ENCODE measurements at regions not wholly inside any gene's neighbourhood (a gene's known extent, or its start where the extent isn't known, plus 50 kb on each side); places are given as distances from the start of the nearest gene placed in this dataset.

- CTCF ChIA-PET: no interaction called here
- no peak for TF ChIP-seq CTCF (IDR thresholded peaks at IDR 0.05; ENCODE audit: control extremely low read depth, extremely low read depth, low read depth, missing control alignments)
- DNase-seq (ENCODE audit: extremely low spot score): no peak
- POLR2A ChIA-PET: no interaction called here
These were observed 626.1 kb downstream of the PTPRC start for GRCh38 chr1:199264911-199265310.

- TF ChIP-seq CTCF (IDR thresholded peaks at IDR 0.05; ENCODE audit: control extremely low read depth, extremely low read depth, low read depth, missing control alignments): no peak
- CTCF ChIA-PET: interaction anchor here (1.5 kb wide), 1 partner anchor 23 kb away, joined by 5 read pairs; no protein-coding TSS in a partner anchor
- POLR2A ChIA-PET: no interaction called here
- no peak for DNase-seq (ENCODE audit: extremely low spot score)
These were observed 626.5 kb downstream of the PTPRC start for GRCh38 chr1:199265319-199265718.

GRCh38 chr1:199269241-199269640 is 630.4 kb downstream of the PTPRC start:
- POLR2A ChIA-PET: no interaction called here
- no peak for TF ChIP-seq CTCF (IDR thresholded peaks at IDR 0.05; ENCODE audit: control extremely low read depth, extremely low read depth, low read depth, missing control alignments)
- CTCF ChIA-PET: interaction anchor here (2.7 kb wide), 1 partner anchor 26 kb away, joined by 13 read pairs; no protein-coding TSS in a partner anchor
- no peak for DNase-seq (ENCODE audit: extremely low spot score)

- ChIA-PET POLR2A (no interaction called here), CTCF (interaction anchor here (1.3 kb wide), 1 partner anchor 21 kb away, joined by 3 read pairs; no protein-coding TSS in a partner anchor)
- TF ChIP-seq CTCF (IDR thresholded peaks at IDR 0.05; ENCODE audit: control extremely low read depth, extremely low read depth, low read depth, missing control alignments): no peak
- DNase-seq (ENCODE audit: extremely low spot score): no peak
These were observed 633.3 kb downstream of the PTPRC start for GRCh38 chr1:199272139-199272544.

- peak; percentile 20 for DNase-seq (ENCODE audit: extremely low spot score)
- CTCF ChIA-PET: interaction anchor here (1.3 kb wide), 1 partner anchor 21 kb away, joined by 3 read pairs; no protein-coding TSS in a partner anchor
- POLR2A ChIA-PET: no interaction called here
- no peak for TF ChIP-seq CTCF (IDR thresholded peaks at IDR 0.05; ENCODE audit: control extremely low read depth, extremely low read depth, low read depth, missing control alignments)
These were observed 633.8 kb downstream of the PTPRC start for GRCh38 chr1:199272628-199273086.

GRCh38 chr1:199273837-199274379 is 635.1 kb downstream of the PTPRC start:
- CTCF ChIA-PET: interaction anchor here (0.9 to 1.3 kb wide), 5 partner anchors 9 to 161 kb away, joined by 3 to 5 read pairs (median 3); no protein-coding TSS in a partner anchor
- DNase-seq (ENCODE audit: extremely low spot score): no peak
- POLR2A ChIA-PET: no interaction called here
- TF ChIP-seq CTCF (IDR thresholded peaks at IDR 0.05; ENCODE audit: control extremely low read depth, extremely low read depth, low read depth, missing control alignments): no peak
